ENCODE measurements at regions not wholly inside any gene's neighbourhood (a gene's known extent, or its start where the extent isn't known, plus 50 kb on each side); places are given as distances from the start of the nearest gene placed in this dataset.

DNA sequence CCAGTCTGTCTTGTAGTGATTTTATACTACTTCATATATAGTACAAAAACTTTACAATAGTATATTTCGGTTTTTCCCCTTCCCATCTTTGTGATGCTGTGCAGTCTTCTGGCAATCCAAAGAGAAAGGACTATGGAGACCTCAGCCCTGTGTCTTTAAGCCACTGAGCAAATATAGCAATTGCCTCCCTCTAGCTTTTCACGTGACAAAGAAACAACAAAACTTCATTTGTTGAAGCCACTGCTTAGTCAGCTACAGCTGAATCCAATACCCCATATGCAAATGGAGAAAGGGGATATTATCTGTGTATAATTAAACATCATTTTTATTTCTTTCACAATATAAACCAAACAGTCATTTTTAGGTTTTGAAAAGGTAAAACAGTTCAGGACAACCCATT is 142.8 kb upstream of the STK32A start:
- DNase-seq (no peak), ATAC-seq (no peak)
- CTCF ChIA-PET, result no interaction called here
- TF ChIP-seq, protein P1, sequence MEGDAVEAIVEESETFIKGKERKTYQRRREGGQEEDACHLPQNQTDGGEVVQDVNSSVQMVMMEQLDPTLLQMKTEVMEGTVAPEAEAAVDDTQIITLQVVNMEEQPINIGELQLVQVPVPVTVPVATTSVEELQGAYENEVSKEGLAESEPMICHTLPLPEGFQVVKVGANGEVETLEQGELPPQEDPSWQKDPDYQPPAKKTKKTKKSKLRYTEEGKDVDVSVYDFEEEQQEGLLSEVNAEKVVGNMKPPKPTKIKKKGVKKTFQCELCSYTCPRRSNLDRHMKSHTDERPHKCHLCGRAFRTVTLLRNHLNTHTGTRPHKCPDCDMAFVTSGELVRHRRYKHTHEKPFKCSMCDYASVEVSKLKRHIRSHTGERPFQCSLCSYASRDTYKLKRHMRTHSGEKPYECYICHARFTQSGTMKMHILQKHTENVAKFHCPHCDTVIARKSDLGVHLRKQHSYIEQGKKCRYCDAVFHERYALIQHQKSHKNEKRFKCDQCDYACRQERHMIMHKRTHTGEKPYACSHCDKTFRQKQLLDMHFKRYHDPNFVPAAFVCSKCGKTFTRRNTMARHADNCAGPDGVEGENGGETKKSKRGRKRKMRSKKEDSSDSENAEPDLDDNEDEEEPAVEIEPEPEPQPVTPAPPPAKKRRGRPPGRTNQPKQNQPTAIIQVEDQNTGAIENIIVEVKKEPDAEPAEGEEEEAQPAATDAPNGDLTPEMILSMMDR (IDR thresholded peaks at IDR 0.05), result no peak
- peaks cover 1% of the 10 kb centered on the region for H3K9me3 Mint-ChIP-seq
- POLR2A ChIA-PET, result no interaction called here
- no peaks in the 10 kb centered on the region for H3K4me1 Mint-ChIP-seq (ENCODE audit: low read depth)
- H3K36me3 Mint-ChIP-seq (ENCODE audit: low read depth), result no peaks in the 10 kb centered on the region
- no peak overlapping the region for H3K4me3 Mint-ChIP-seq
- H3K27ac Mint-ChIP-seq, result no peak overlapping the region
- H3K27me3 Mint-ChIP-seq, result peaks cover 2% of the 10 kb centered on the region
- intact Hi-C loops (cut with micrococcal nuclease), result no loop called here

- H3K4me3 Mint-ChIP-seq, result no peak overlapping the region
- TF ChIP-seq, protein P1 (IDR thresholded peaks at IDR 0.05), result no peak
- DNase-seq (no peak), ATAC-seq (no peak)
- CTCF ChIA-PET, result no interaction called here
- no peaks in the 10 kb centered on the region for H3K36me3 Mint-ChIP-seq (ENCODE audit: low read depth)
- H3K9me3 Mint-ChIP-seq, result peaks cover 1% of the 10 kb centered on the region
- POLR2A ChIA-PET, result no interaction called here
- intact Hi-C loops (cut with micrococcal nuclease), result no loop called here
- no peak overlapping the region for H3K27ac Mint-ChIP-seq
- no peaks in the 10 kb centered on the region for H3K4me1 Mint-ChIP-seq (ENCODE audit: low read depth)
- peaks cover 2% of the 10 kb centered on the region for H3K27me3 Mint-ChIP-seq
Observed at GRCh38 chr5:147093138-147093537, 141.7 kb upstream of the STK32A start.

- Mint-ChIP-seq H3K9me3 (no peaks in the 10 kb centered on the region), H3K27me3 (peaks cover 2% of the 10 kb centered on the region), H3K27ac (no peak overlapping the region), H3K4me1 (ENCODE audit: low read depth) (no peaks in the 10 kb centered on the region), H3K4me3 (no peak overlapping the region), H3K36me3 (ENCODE audit: low read depth) (no peaks in the 10 kb centered on the region)
- no peak for ATAC-seq
- TF ChIP-seq, protein P1 (IDR thresholded peaks at IDR 0.05), result no peak
- CTCF ChIA-PET, result interaction anchor here (1.1 kb wide), 1 partner anchor 93 kb away, joined by 4 read pairs; no protein-coding TSS in a partner anchor
- intact Hi-C loops (cut with micrococcal nuclease), result loop anchor here (5.0 kb wide), 1 partner anchor 92 kb away; no protein-coding TSS in a partner anchor
- no peak for DNase-seq
- POLR2A ChIA-PET, result no interaction called here
Observed at GRCh38 chr5:147095740-147096139, 139.1 kb upstream of the STK32A start.

GRCh38 chr5:147098233-147098790 is 136.5 kb upstream of the STK32A start:
- H3K9me3 Mint-ChIP-seq, result no peaks in the 10 kb centered on the region
- no peaks in the 10 kb centered on the region for H3K4me1 Mint-ChIP-seq (ENCODE audit: low read depth)
- ATAC-seq (no peak), DNase-seq (peak; percentile 45)
- intact Hi-C loops (cut with micrococcal nuclease), result loop anchor here (5.0 kb wide), 1 partner anchor 89 kb away; no protein-coding TSS in a partner anchor
- H3K36me3 Mint-ChIP-seq (ENCODE audit: low read depth), result no peaks in the 10 kb centered on the region
- CTCF ChIA-PET, result interaction anchor here (0.6 to 5.7 kb wide), 4 partner anchors 11 to 90 kb away, joined by 3 to 40 read pairs (median 4); no protein-coding TSS in a partner anchor
- TF ChIP-seq, protein P1 (IDR thresholded peaks at IDR 0.05), result peak; percentile 62
- no peak overlapping the region for H3K27ac Mint-ChIP-seq
- no peak overlapping the region for H3K4me3 Mint-ChIP-seq
- no peaks in the 10 kb centered on the region for H3K27me3 Mint-ChIP-seq
- POLR2A ChIA-PET, result no interaction called here

DNA sequence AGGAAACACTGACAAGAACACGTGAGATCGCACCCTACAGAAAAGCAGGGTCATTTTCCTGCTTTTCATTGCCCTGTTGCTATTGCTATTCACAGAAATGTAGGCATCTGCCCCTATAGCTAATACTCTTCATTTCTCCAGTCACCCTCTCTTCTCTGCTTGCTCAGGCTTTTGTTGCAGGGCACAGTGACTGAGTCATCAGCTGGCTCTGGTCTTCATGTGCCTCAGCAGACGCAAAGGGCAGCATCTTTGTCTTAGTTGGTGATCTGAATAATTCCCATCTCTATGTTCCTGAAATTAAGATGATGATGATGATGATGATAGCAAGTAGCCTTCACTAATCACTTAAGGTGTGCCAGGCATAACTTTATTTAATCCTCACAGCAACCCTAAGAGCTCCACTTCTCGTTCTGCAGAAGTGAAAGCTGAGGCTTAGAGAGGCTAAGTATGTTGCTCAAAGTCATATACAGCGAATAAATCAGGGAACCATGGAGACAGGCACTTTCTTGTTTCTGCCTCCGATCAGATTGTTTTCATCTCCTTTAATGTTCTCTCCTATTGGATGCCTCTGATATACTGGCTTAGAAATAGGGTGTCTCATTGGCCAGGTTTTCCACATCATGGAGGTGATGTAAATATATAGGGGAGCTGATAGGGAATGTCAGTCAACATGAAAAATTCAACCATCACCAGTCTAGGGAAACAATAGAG is 133.0 kb upstream of the STK32A start:
- intact Hi-C loops (cut with micrococcal nuclease), result no loop called here
- POLR2A ChIA-PET, result no interaction called here
- Mint-ChIP-seq H3K9me3 (no peaks in the 10 kb centered on the region), H3K36me3 (ENCODE audit: low read depth) (no peaks in the 10 kb centered on the region), H3K27ac (no peak overlapping the region), H3K4me1 (ENCODE audit: low read depth) (no peaks in the 10 kb centered on the region), H3K27me3 (no peaks in the 10 kb centered on the region), H3K4me3 (no peak overlapping the region)
- ATAC-seq (no peak), DNase-seq (no peak)
- CTCF ChIA-PET, result interaction anchor here (5.7 kb wide), 1 partner anchor 87 kb away, joined by 40 read pairs; no protein-coding TSS in a partner anchor
- TF ChIP-seq, protein P1 (IDR thresholded peaks at IDR 0.05), result no peak
